ENCODE measurements at regions not wholly inside any gene's neighbourhood (a gene's known extent, or its start where the extent isn't known, plus 50 kb on each side); places are given as distances from the start of the nearest gene placed in this dataset.

- TF ChIP-seq, protein P1, sequence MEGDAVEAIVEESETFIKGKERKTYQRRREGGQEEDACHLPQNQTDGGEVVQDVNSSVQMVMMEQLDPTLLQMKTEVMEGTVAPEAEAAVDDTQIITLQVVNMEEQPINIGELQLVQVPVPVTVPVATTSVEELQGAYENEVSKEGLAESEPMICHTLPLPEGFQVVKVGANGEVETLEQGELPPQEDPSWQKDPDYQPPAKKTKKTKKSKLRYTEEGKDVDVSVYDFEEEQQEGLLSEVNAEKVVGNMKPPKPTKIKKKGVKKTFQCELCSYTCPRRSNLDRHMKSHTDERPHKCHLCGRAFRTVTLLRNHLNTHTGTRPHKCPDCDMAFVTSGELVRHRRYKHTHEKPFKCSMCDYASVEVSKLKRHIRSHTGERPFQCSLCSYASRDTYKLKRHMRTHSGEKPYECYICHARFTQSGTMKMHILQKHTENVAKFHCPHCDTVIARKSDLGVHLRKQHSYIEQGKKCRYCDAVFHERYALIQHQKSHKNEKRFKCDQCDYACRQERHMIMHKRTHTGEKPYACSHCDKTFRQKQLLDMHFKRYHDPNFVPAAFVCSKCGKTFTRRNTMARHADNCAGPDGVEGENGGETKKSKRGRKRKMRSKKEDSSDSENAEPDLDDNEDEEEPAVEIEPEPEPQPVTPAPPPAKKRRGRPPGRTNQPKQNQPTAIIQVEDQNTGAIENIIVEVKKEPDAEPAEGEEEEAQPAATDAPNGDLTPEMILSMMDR (IDR thresholded peaks at IDR 0.05), result no peak
- TF ChIP-seq EZH2phosphoT487 (IDR thresholded peaks at IDR 0.05) (no peak), EZH2 (IDR thresholded peaks at IDR 0.05) (no peak)
Observed at GRCh38 chr3:84634668-84635067, 324.1 kb upstream of the CADM2 start.

Measured in neural progenitor cell (in vitro differentiated cells).